Peyer's patch (tissue), 4 donors: ENCODE measurements at regions not wholly inside any gene's neighbourhood (a gene's known extent, or its start where the extent isn't known, plus 50 kb on each side); places are given as distances from the start of the nearest gene placed in this dataset.

Experiments used
- POLR2A ChIP-seq, 2 donors: fragments of 450-650 bp; IDR thresholded peaks; one replicate each; pipeline ENCODE4 v1.5.1; 2017; ENCODE audit warnings: antibody characterized with exemption in 2 of 2, mild to moderate bottlenecking in 2 of 2, moderate library complexity in 2 of 2
- TF ChIP-seq, protein P1 (sequence below), 6 experiments: fragments of 450-650 bp in 4 of 6; fragments of 200-600 bp in 2 of 6; sonication (generic) in 1 of 6; IDR thresholded peaks; one replicate each; pipeline ENCODE4 v1.5.1; 2017 to 2019; ENCODE audit warnings: antibody characterized with exemption in 6 of 6, mild to moderate bottlenecking in 3 of 6, moderate library complexity in 1 of 6

DNA sequence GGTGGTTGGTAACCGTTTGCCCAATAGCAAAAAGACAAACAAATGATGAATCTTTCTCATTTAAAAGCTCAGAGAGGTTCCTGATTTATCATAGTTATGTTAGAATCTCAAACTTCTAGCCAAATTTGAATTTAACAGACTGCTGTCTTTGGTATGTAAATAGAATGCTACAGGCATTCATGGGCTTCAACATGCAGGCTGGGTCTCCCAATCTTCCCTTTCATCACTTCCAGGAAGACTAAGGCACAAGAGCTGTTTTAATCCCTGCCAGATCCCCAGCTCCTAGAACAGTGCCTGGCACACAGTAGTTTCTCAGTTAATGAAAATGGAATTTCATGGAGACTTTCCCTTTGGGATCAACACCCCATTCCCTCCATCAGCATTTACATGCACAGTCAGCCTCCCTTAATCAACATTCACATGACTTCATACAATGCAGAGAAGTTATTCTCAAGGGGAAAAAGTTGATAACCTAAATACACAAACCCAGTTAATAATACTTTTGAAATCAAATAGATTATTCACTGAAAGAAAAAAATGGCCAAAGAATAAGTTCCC, 107.6 kb upstream of the C1QTNF7 start:
- TF ChIP-seq, protein P1, sequence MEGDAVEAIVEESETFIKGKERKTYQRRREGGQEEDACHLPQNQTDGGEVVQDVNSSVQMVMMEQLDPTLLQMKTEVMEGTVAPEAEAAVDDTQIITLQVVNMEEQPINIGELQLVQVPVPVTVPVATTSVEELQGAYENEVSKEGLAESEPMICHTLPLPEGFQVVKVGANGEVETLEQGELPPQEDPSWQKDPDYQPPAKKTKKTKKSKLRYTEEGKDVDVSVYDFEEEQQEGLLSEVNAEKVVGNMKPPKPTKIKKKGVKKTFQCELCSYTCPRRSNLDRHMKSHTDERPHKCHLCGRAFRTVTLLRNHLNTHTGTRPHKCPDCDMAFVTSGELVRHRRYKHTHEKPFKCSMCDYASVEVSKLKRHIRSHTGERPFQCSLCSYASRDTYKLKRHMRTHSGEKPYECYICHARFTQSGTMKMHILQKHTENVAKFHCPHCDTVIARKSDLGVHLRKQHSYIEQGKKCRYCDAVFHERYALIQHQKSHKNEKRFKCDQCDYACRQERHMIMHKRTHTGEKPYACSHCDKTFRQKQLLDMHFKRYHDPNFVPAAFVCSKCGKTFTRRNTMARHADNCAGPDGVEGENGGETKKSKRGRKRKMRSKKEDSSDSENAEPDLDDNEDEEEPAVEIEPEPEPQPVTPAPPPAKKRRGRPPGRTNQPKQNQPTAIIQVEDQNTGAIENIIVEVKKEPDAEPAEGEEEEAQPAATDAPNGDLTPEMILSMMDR (IDR thresholded peaks at IDR 0.05): no peak
- TF ChIP-seq POLR2A (IDR thresholded peaks at IDR 0.05): no peak
